ENCODE measurements at regions not wholly inside any gene's neighbourhood (a gene's known extent, or its start where the extent isn't known, plus 50 kb on each side); places are given as distances from the start of the nearest gene placed in this dataset.

DNA sequence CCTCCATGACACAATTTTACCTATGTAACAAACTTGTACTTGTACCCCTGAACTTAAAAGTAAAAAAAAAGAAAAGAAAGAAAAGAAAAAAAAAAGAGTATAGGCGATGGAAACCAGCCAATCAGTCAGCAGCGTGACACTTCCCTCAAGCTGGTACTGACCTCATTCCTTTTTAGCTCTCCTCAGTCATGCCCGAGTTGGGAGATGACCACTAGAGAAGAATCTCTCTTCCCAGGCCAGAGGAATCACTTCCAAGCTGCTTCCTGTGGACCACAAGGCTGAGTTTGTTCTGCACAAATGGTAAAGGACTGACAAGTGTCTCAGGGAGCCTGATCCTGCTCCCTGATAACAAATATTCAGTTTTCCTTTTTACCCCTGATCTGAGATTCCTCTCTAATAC is 313.5 kb upstream of the ESRRG start:
- H3K4me3 ChIP-seq (ENCODE audit: low read length): no peak overlapping the region
- TF ChIP-seq CTCF (IDR thresholded peaks at IDR 0.05; ENCODE audit: low read depth, low read length): no peak
- TF ChIP-seq EZH2phosphoT487 (IDR thresholded peaks at IDR 0.05; ENCODE audit: low read depth): no peak
- H3K79me2 ChIP-seq (ENCODE audit: low read length): no peaks in the 10 kb centered on the region
- no peak overlapping the region for H2AFZ ChIP-seq (ENCODE audit: low read depth, low read length)
- no peaks in the 10 kb centered on the region for H3K36me3 ChIP-seq (replicated peaks; ENCODE audit: low read depth, low read length)
- no peaks in the 10 kb centered on the region for H3K27me3 ChIP-seq (ENCODE audit: low read depth, low read length)
- no peaks in the 10 kb centered on the region for H3K9me3 ChIP-seq (ENCODE audit: insufficient read depth, low read length)
- H3K4me2 ChIP-seq (ENCODE audit: low read length): no peak overlapping the region
- no peaks in the 10 kb centered on the region for H3K4me1 ChIP-seq (ENCODE audit: low read length)
- H3K9ac ChIP-seq (ENCODE audit: low read length): no peak overlapping the region
- H3K27ac ChIP-seq (ENCODE audit: low read length): no peak overlapping the region
- H4K20me1 ChIP-seq (ENCODE audit: insufficient read depth, low read length): no peaks in the 10 kb centered on the region

DNA sequence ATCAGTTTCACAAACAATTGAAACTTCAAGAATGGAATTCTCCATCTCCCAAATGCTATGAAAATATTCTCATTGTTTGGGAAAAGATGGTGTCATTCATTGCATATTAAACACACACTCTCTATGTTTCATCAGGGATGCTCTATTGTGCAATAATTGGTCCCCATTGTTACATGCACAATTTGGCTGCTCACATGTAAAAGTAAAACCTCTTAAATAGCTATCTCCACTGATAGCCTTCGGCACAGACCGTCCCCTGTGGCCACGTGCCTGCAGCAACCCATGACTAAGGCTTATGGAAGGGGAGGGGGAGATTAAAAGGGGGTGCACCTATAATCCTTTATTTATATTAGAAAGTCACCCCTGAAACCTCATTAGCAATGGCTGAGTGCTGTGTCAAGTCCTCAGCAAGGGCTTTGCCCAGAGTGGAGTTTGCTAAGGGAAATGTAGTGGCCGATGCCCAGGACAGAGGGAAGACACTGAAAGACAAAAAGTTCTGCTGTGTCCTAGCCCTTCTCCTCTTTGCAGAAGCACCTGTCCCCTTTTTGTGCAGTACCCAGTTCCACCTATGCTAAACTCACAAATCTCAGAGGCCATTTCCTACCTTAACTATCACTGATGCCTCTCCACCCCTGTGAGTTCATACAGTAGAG is 309.6 kb upstream of the ESRRG start:
- Histone ChIP-seq H3K36me3 (replicated peaks; ENCODE audit: low read depth, low read length) (no peaks in the 10 kb centered on the region), H3K4me1 (ENCODE audit: low read length) (no peaks in the 10 kb centered on the region)
- TF ChIP-seq EZH2phosphoT487 (IDR thresholded peaks at IDR 0.05; ENCODE audit: low read depth) (no peak), CTCF (IDR thresholded peaks at IDR 0.05; ENCODE audit: low read depth, low read length) (no peak)

GRCh38 chr1:217029281-217030157 is 306.3 kb upstream of the ESRRG start:
- Histone ChIP-seq H3K27ac (ENCODE audit: low read length) (no peak overlapping the region), H3K36me3 (replicated peaks; ENCODE audit: low read depth, low read length) (no peaks in the 10 kb centered on the region), H3K9me3 (ENCODE audit: insufficient read depth, low read length) (no peaks in the 10 kb centered on the region), H2AFZ (ENCODE audit: low read depth, low read length) (no peak overlapping the region), H4K20me1 (ENCODE audit: insufficient read depth, low read length) (no peaks in the 10 kb centered on the region), H3K79me2 (ENCODE audit: low read length) (no peaks in the 10 kb centered on the region), H3K4me1 (ENCODE audit: low read length) (peaks cover 6% of the 10 kb centered on the region), H3K9ac (ENCODE audit: low read length) (no peak overlapping the region), H3K4me3 (ENCODE audit: low read length) (no peak overlapping the region), H3K4me2 (ENCODE audit: low read length) (no peak overlapping the region), H3K27me3 (ENCODE audit: low read depth, low read length) (no peaks in the 10 kb centered on the region)
- TF ChIP-seq EZH2phosphoT487 (IDR thresholded peaks at IDR 0.05; ENCODE audit: low read depth): no peak
- no peak for TF ChIP-seq CTCF (IDR thresholded peaks at IDR 0.05; ENCODE audit: low read depth, low read length)

More for the DNA sequence above, 309.6 kb upstream of the ESRRG start:
- Histone ChIP-seq H2AFZ (ENCODE audit: low read depth, low read length) (no peak overlapping the region), H3K4me3 (ENCODE audit: low read length) (no peak overlapping the region), H3K4me2 (ENCODE audit: low read length) (no peak overlapping the region), H3K9me3 (ENCODE audit: insufficient read depth, low read length) (no peaks in the 10 kb centered on the region), H3K9ac (ENCODE audit: low read length) (no peak overlapping the region), H3K79me2 (ENCODE audit: low read length) (no peaks in the 10 kb centered on the region), H3K27me3 (ENCODE audit: low read depth, low read length) (no peaks in the 10 kb centered on the region), H3K27ac (ENCODE audit: low read length) (no peak overlapping the region), H4K20me1 (ENCODE audit: insufficient read depth, low read length) (no peaks in the 10 kb centered on the region)

DNA sequence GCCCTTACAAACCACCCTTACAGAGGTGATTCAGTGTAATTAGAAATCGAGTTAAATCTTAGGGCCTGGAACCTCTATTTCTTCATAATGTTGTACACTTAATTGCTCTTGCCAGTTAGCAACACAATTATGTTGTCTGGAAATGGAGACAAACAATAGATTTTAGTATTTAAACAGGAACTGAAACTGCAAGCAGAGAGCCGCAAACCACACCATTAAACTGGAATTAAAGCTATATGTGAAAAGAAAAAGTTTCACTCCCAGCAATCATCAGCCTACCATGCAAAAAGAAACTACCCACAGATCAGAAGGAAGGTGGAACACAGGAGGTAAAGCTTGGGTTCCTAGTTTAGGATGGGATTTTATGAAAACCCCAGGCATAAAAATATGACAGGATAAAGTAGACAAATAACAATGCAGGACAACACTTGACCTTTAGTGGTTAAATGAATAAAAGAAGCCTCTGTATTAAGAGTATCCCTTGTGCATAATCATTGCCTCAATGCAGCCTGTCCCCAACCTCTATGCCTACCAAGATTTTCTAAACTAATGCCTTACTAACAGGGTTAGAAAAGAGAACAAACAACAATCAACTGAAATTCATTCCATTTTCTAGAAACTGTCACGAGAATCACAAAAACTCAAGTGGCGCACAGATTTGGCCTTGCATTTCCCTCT is 304.3 kb upstream of the ESRRG start:
- H2AFZ ChIP-seq (ENCODE audit: low read depth, low read length): no peak overlapping the region
- H3K27me3 ChIP-seq (ENCODE audit: low read depth, low read length): no peaks in the 10 kb centered on the region
- H3K4me2 ChIP-seq (ENCODE audit: low read length): no peak overlapping the region
- H3K4me1 ChIP-seq (ENCODE audit: low read length): peaks cover 6% of the 10 kb centered on the region
- H3K9ac ChIP-seq (ENCODE audit: low read length): no peak overlapping the region
- no peaks in the 10 kb centered on the region for H3K9me3 ChIP-seq (ENCODE audit: insufficient read depth, low read length)
- H3K27ac ChIP-seq (ENCODE audit: low read length): no peak overlapping the region
- TF ChIP-seq EZH2phosphoT487 (IDR thresholded peaks at IDR 0.05; ENCODE audit: low read depth) (no peak), CTCF (IDR thresholded peaks at IDR 0.05; ENCODE audit: low read depth, low read length) (no peak)
- H3K79me2 ChIP-seq (ENCODE audit: low read length): no peaks in the 10 kb centered on the region
- no peaks in the 10 kb centered on the region for H4K20me1 ChIP-seq (ENCODE audit: insufficient read depth, low read length)
- H3K4me3 ChIP-seq (ENCODE audit: low read length): no peak overlapping the region
- H3K36me3 ChIP-seq (replicated peaks; ENCODE audit: low read depth, low read length): no peaks in the 10 kb centered on the region

Data from OCI-LY3 (cell line).